ENCODE measurements at regions not wholly inside any gene's neighbourhood (a gene's known extent, or its start where the extent isn't known, plus 50 kb on each side); places are given as distances from the start of the nearest gene placed in this dataset.

DNA sequence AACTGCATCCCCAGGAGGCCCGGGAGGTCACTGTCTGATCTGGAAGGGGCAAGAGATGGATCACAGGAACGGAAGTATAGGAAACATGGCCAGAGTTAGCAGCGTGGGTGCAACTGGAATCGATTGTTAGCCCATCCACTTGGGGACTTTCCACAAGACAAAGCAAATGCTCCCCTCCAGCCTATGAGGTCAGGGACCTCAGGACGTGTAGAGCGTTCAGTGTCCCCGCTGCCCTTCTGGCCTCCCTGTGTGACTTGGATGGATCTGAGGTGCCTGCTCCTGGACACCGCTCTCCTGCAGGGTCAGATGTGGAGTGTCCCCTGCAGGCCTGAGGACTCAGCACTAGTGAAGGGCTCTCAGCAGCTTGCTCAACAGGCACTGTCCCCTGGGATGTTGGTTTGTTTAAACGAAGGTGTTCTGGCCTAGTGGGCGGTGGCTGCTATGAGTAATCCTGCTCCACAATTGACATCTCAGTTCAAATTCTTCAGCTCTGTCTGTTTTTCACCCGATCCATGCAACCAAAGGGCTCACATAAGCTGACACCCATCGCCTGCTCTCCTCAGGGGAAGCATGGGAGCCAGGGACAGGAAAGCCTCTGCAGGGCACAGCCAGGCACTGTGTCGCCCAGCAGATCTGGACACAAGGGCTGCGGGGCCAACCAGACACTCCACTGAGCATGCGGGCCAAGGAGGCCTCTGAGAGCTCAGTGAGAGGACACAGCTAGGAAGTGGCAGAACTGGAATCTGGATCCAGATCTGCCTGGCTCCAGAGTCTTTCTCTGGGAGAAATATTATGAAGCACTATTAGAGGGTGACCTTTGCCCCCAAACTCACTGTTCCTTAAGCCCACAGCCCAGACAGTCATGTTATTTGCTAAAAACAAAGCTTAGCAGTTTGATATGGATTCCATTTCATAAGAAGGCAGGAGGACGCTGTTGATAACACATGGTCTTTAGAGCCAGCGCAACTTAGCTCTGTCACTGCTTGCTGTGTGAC is 78.5 kb downstream of the RHOB start (continued):
- TF ChIP-seq, protein P1, sequence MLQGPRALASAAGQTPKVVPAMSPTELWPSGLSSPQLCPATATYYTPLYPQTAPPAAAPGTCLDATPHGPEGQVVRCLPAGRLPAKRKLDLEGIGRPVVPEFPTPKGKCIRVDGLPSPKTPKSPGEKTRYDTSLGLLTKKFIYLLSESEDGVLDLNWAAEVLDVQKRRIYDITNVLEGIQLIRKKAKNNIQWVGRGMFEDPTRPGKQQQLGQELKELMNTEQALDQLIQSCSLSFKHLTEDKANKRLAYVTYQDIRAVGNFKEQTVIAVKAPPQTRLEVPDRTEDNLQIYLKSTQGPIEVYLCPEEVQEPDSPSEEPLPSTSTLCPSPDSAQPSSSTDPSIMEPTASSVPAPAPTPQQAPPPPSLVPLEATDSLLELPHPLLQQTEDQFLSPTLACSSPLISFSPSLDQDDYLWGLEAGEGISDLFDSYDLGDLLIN (CRISPR knock-in tag; IDR thresholded peaks at IDR 0.05; ENCODE audit: borderline replicate concordance): no peak
- TF ChIP-seq ZNF234 (CRISPR knock-in tag; conservative IDR thresholded peaks at IDR 0.05) (no peak), ZFP41 (CRISPR knock-in tag; IDR thresholded peaks at IDR 0.05; ENCODE audit: borderline replicate concordance) (no peak), ZNF574 (CRISPR knock-in tag; IDR thresholded peaks at IDR 0.05) (no peak), ZNF446 (CRISPR knock-in tag; IDR thresholded peaks at IDR 0.05) (no peak), ZNF569 (CRISPR knock-in tag; IDR thresholded peaks at IDR 0.05; ENCODE audit: borderline replicate concordance) (no peak), MLLT10 (CRISPR knock-in tag; IDR thresholded peaks at IDR 0.05) (no peak), ZNF629 (CRISPR knock-in tag; conservative IDR thresholded peaks at IDR 0.05) (peak; percentile 24; the same call in 1 of the 2 replicates), ZNF775 (CRISPR knock-in tag; IDR thresholded peaks at IDR 0.05; ENCODE audit: borderline replicate concordance) (0 out of 2 replicates have a peak, but pooled peaks have one; percentile 47), TARDBP (CRISPR knock-in tag; IDR thresholded peaks at IDR 0.05) (no peak; the same call in 1 of the 2 replicates), ZC3H13 (CRISPR knock-in tag; IDR thresholded peaks at IDR 0.05) (no peak), HNRNPLL (IDR thresholded peaks at IDR 0.05; ENCODE audit: low read depth, low read length, poor library complexity, severe bottlenecking) (no peak), PTBP1 (IDR thresholded peaks at IDR 0.05; ENCODE audit: low read depth, low read length, poor library complexity, severe bottlenecking) (no peak)
- TF ChIP-seq, protein P2, sequence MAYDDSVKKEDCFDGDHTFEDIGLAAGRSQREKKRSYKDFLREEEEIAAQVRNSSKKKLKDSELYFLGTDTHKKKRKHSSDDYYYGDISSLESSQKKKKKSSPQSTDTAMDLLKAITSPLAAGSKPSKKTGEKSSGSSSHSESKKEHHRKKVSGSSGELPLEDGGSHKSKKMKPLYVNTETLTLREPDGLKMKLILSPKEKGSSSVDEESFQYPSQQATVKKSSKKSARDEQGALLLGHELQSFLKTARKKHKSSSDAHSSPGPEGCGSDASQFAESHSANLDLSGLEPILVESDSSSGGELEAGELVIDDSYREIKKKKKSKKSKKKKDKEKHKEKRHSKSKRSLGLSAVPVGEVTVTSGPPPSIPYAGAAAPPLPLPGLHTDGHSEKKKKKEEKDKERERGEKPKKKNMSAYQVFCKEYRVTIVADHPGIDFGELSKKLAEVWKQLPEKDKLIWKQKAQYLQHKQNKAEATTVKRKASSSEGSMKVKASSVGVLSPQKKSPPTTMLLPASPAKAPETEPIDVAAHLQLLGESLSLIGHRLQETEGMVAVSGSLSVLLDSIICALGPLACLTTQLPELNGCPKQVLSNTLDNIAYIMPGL (CRISPR knock-in tag; IDR thresholded peaks at IDR 0.05; ENCODE audit: borderline replicate concordance in 1 of 2, low read depth in 1 of 2): peak; percentile 52 to 68; a peak in 2 of 4 replicates
- TF ChIP-seq, protein P3, sequence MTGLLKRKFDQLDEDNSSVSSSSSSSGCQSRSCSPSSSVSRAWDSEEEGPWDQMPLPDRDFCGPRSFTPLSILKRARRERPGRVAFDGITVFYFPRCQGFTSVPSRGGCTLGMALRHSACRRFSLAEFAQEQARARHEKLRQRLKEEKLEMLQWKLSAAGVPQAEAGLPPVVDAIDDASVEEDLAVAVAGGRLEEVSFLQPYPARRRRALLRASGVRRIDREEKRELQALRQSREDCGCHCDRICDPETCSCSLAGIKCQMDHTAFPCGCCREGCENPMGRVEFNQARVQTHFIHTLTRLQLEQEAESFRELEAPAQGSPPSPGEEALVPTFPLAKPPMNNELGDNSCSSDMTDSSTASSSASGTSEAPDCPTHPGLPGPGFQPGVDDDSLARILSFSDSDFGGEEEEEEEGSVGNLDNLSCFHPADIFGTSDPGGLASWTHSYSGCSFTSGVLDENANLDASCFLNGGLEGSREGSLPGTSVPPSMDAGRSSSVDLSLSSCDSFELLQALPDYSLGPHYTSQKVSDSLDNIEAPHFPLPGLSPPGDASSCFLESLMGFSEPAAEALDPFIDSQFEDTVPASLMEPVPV (CRISPR knock-in tag; IDR thresholded peaks at IDR 0.05): 0 out of 2 replicates have a peak, but pooled peaks have one; percentile 34
- TF ChIP-seq, protein P4, sequence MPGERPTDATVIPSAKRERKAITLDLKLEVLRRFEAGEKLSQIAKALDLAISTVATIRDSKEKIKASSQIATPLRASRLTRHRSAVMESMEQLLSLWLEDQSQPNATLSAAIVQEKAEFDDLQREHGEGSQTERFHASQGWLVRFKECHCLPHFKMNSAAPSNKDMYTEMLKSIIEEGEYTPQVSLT (CRISPR knock-in tag; IDR thresholded peaks at IDR 0.05; ENCODE audit: borderline replicate concordance, low read depth): no peak

Measured in HepG2 (cell line).